ENCODE measurements at regions not wholly inside any gene's neighbourhood (a gene's known extent, or its start where the extent isn't known, plus 50 kb on each side); places are given as distances from the start of the nearest gene placed in this dataset.
"Not testable (repeated sequence)": the region's sequence is repeated elsewhere in the genome, so short reads cannot be mapped to it uniquely, and the experiment has no call there.

GRCh38 chr12:19666070-19666469, 226.8 kb downstream of the AEBP2 start:
- no peak for DNase-seq (ENCODE audit: low read depth in 2 of 2)

GRCh38 chr12:19669793-19670192, 230.5 kb downstream of the AEBP2 start:
- DNase-seq (ENCODE audit: low read depth in 2 of 2), result no peak

GRCh38 chr12:19671695-19672094, 232.4 kb downstream of the AEBP2 start:
- DNase-seq (ENCODE audit: low read depth in 2 of 2), result no peak

- no peak for DNase-seq (ENCODE audit: low read depth in 2 of 2)
Measured at GRCh38 chr12:19674437-19674836, 235.1 kb downstream of the AEBP2 start.

GRCh38 chr12:19675361-19675760, 236.1 kb downstream of the AEBP2 start:
- DNase-seq (ENCODE audit: low read depth in 2 of 2), result no peak

DNA sequence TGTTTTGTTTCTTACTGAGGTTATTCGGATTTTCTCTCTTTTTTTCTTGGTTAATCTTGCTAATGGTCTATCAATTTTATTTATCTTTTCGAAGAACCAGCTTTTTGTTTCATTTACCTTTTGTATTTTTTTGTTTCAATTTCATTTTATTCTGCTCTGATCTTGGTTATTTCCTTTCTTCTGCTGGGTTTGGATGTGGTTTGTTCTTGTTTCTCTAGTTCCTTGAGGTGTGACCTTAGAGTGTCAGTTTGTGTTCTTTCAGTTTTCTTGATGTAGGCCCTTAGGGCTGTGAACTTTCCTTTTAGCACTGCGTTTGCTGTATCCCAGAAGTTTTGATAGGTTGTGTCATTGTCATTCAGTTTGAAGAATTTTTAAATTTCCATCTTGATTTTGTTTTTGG, 239.2 kb downstream of the AEBP2 start:
- DNase-seq (ENCODE audit: low read depth in 2 of 2), result not testable (repeated sequence)

- DNase-seq (ENCODE audit: low read depth in 2 of 2), result no peak
Measured at GRCh38 chr12:19681007-19681406, 241.7 kb downstream of the AEBP2 start.

GRCh38 chr12:19683178-19683927, 244.1 kb downstream of the AEBP2 start:
- no peak for DNase-seq (ENCODE audit: low read depth in 2 of 2)

GRCh38 chr12:19687371-19687770, 248.1 kb downstream of the AEBP2 start:
- no peak for DNase-seq (ENCODE audit: low read depth in 2 of 2)

DNA sequence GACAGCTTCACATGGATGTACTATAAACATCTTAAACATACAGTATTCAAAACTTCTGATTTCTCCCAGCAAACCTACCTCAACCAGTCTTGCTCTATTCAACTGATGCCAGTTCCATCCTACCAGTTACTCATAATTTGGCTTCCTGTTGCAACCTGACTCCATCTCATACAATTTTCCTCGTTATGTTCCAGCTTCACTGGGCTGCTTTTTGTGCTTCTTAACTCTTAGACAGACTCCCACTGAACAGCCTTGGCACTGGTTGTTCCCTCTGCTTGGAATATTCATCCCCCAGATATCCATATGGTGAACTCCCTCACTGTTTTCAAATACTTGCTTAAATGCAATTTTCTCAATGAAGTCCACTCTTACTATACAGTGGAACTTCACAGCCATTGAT, 249.2 kb downstream of the AEBP2 start:
- no peak for DNase-seq (ENCODE audit: low read depth in 2 of 2)

DNA sequence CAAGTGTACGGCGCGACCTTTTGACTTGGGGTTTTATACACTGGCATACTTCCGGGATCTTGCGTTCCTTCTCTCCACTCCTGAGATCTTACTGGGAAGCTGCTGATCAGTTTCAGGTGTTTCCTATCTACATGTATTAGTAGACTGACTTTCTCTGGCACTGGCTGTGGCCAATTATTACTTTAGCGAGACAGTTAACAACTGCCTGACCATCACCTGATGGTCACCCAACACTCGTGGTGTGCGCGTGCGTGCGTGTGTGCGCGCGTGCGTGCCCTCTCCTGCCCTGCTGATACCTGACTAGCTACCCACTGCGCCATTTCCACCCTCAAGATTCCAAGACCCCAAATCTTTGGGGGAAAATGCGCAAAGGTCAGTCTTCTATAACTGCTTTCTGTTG, 249.9 kb downstream of the AEBP2 start:
- DNase-seq (ENCODE audit: low read depth in 2 of 2), result no peak

GRCh38 chr12:19689801-19690472, 250.6 kb downstream of the AEBP2 start:
- no peak for DNase-seq (ENCODE audit: low read depth in 2 of 2)

GRCh38 chr12:19692091-19692490, 252.8 kb downstream of the AEBP2 start:
- DNase-seq (ENCODE audit: low read depth in 2 of 2), result no peak

GRCh38 chr12:19692566-19692965, 253.3 kb downstream of the AEBP2 start:
- DNase-seq (ENCODE audit: low read depth in 2 of 2), result no peak

DNA sequence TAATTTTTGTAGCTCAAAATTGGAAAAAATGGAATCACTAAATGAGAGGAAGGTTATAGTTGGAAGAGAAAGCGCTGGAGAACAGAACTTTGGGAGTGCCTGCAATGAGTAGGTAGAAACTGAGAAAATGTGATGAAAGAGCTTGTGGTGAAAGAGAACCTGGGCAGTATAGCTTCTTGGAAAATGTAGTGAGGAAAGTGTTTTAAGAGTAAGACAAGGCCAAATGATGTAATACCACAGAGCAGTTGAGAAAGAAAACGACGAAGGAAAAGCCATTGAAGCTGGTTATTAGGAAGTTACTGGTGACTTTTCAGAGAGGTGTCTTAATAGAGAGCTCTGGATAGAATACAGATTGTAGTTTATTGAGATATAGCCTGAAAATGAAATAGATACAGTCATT, 255.3 kb downstream of the AEBP2 start:
- no peak for DNase-seq (ENCODE audit: low read depth in 2 of 2)

DNA sequence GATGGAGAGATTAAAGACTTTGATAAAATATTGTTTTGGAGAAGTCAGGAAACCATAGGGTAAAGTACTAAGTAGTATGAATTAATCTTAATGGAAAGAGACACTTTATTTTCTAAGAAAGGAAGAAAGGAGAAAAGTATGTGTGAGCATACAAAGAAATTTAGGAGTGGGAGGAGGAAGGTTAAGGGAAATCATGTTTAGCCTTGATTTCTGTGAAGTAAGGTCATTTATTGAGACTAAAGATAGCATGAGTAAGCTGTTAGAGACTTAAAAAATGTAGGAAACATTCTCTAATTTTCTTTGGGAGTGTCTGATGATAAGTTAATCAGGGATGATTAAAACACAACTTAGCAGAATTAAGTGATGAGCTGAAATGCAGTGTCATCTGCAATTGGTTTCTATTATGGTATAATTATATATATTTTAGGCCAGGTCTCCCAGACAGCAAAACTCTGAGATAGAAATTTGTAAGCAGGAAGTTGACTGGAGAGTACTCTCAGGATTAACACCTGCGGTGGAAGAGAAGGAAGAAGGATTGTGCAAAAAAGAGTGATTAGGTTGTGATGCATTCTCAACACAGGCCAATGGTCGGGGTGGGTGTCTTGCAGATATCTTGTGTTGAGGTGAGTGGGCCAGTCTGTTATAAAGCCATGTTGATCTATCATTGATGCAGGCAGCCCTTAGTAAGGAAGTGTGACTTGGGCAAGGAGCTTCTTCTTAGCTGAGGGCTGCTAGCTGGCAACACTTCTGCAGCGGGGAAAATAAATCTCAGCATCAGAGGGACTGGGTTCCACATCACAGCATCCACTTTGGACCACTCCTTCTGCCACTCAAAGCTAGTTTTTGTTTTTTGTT, 256.2 kb downstream of the AEBP2 start:
- DNase-seq (ENCODE audit: low read depth in 2 of 2), result no peak

GRCh38 chr12:19700969-19701368, 261.7 kb downstream of the AEBP2 start:
- no peak for DNase-seq (ENCODE audit: low read depth in 2 of 2)

DNA sequence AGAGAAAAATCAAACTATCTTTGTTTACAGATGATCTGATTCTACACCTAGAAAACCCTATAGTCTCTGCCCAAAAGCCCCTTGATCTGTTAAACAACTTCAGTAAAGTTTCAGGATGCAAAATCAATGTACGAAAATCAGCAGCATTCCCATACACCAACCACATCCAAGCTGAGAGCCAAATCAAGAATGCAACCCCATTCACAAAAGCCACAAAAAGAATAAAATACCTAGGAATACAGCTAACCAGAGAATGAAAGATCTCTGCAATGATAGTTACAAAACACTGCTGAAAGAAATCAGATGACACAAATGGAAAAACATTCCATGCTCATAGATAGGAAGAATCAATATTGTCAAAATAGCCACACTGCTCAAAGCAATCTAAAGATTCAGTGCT, 265.7 kb downstream of the AEBP2 start:
- DNase-seq (ENCODE audit: low read depth in 2 of 2), result no peak

DNA sequence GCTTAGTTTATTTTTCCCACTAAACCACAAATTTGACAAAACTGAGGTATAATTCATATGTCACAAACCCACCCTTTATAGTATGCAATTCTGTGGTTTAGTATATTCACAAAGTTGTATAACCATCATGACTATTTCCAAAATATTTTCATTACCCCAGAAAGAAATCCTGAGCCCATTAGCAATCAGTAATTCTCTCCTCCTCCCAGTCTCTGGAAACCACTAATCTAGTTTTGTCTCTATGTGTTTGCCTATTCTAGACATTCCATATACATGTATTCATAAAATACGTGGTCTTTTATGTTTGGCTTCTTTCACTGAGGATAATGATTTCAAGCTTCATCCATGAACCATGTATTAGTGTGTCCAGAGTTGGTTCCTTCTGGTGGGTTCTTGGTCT, 267.6 kb downstream of the AEBP2 start:
- no peak for DNase-seq (ENCODE audit: low read depth in 2 of 2)

GRCh38 chr12:19707948-19708409, 268.7 kb downstream of the AEBP2 start:
- no peak for DNase-seq (ENCODE audit: low read depth in 2 of 2)

DNA sequence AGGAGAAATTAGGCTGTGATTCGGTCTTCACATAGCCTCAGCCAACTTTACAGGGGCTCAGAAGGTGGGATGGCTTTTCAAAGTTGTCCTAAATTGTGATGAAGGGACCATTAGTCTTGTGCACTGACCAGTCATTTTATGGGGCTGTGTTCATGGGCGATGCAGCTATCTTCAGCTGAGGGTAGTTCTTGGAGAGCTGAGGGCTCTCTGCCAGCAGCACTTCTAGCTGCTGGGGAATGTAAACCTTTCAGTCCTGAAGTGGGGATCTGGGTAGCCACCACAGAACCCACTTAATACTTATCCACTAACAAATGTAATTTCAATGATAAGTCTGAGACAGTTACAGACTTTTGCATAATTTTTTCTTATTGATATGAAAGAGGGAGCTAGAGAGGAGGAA, 270.6 kb downstream of the AEBP2 start:
- no peak for DNase-seq (ENCODE audit: low read depth in 2 of 2)

Data from stimulated activated CD8-positive, alpha-beta memory T cell treated with anti-CD3 and anti-CD28 coated beads, Interleukin-15, amount 100 ng/mL, for 48 hours (primary cell).